ENCODE measurements at regions not wholly inside any gene's neighbourhood (a gene's known extent, or its start where the extent isn't known, plus 50 kb on each side); places are given as distances from the start of the nearest gene placed in this dataset.

DNA sequence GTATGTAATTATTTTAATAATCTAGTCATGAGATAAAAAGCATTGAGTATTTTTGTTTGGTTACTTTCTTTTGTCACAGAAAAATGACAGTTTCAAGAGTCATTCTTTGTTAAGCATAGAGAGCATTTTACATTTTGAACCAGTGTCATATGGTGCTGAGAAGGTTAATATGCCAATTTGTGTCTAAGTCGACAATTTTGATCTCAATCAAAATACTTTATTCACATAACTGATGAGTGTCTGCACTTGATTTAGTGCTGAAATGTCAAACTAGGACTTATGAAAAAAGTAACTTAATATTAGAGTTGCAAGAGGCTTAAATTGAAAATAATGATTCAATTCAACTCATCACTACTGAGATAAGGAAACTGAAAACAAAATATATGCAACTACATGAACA, 1804.6 kb upstream of the ACO1 start:
- no peak for TF ChIP-seq CTCF (IDR thresholded peaks at IDR 0.05)
- no peak for TF ChIP-seq EP300 (IDR thresholded peaks at IDR 0.05)
- no peak for TF ChIP-seq POLR2A (IDR thresholded peaks at IDR 0.05; ENCODE audit: low read depth)

All from esophagus muscularis mucosa (tissue), 4 donors.